ENCODE measurements at regions not wholly inside any gene's neighbourhood (a gene's known extent, or its start where the extent isn't known, plus 50 kb on each side); places are given as distances from the start of the nearest gene placed in this dataset.

DNA sequence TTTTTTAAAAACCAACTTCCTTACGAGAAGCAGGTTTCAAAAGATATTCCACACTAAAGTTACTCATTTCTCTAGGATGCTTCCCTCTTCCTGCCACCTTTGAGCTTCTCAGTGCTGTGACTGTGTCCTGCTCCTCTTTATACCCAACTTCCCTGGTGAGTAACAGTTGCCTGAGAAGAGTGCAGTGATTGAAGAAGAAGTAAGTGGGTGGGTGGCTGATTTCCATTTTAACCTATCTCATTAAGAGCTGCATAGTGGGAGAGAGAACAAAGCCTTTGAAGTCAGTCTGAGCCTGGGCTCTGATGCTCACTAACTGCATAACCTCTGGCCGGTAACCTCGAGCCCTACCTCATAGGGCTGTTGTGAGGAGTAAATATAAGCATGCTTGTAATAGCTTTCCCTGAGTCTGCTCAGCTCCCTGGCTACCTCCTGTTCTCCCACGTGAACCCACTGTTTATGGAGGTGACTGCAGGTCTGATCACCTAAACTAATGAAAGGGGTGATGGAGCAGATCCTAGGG is 977.3 kb downstream of the UQCRFS1 start:
- DNase-seq (ENCODE audit: insufficient read length, low spot score): no peak

DNA sequence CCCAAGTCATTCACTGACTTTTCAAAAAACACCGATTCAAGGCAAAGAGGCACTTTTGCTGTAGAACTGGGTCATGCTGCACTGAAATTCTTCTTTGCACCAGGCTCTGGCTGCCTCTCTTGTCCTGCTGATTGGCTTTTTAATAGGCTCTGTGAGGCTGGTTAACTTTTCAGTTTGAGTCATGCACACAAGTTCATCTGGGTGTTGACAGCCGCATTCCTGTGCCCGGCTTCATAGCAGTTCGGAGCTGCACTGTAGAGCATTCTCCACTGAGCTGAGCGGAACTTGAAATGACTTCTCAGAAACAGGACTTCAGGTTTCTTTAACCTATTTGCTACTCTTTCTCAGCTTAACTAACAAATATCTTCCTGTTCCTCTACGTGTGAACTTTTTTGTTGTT is 978.3 kb downstream of the UQCRFS1 start:
- FAIRE-seq: no peak
- no peak for DNase-seq (ENCODE audit: insufficient read length, low spot score)

More for the DNA sequence above, 977.3 kb downstream of the UQCRFS1 start:
- no peak for FAIRE-seq

DNA sequence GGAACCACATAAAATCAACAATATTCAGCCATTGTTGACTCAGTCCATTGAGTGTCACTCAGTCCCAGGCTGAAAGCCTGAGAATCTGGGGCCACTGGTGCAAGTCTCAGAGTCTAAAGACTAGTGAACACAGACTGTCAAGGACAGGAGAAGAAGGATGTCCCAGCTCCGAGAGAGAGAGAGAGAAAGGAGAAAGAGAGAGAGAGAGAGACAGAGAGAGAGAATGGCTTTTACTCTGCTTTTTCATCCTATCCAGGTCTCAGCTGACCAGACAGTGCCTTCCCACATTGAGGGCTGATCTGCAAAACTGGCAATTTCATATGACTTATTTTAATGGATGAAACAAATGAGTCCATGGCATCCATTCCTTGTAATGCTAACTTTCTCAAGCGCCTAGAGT is 984.1 kb downstream of the UQCRFS1 start:
- DNase-seq (ENCODE audit: insufficient read length, low spot score) (no peak), FAIRE-seq (no peak)

- FAIRE-seq: no peak
- no peak for DNase-seq (ENCODE audit: insufficient read length, low spot score)
Measured at GRCh38 chr19:28224441-28224840, 988.5 kb downstream of the UQCRFS1 start.

- no peak for DNase-seq (ENCODE audit: insufficient read length, low spot score)
- FAIRE-seq: no peak
Measured at GRCh38 chr19:28221736-28222135, 991.2 kb downstream of the UQCRFS1 start.

DNA sequence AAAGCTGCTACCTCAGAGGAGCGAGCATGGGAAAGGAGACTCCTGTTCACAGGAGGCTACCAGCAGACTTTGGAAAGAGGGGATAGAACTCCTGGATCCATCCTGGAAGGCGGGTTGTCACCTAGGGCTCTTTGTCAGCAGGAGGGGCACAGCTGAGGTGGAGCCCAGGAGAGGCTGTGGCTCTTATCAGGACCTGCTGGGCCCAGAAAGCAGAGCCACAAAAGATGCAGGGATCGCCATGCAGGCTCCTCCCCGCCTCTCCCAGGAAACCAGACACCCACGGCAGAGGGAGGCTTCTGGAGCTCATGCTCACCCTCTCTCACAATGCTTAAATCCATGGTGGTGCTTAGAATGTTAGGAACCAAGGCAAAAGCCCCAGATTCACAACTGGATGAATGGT is 994.2 kb downstream of the UQCRFS1 start:
- FAIRE-seq: no peak
- no peak for DNase-seq (ENCODE audit: insufficient read length, low spot score)

- DNase-seq (ENCODE audit: insufficient read length, low spot score): no peak
- FAIRE-seq: no peak
Measured at GRCh38 chr19:28217022-28217421, 995.9 kb downstream of the UQCRFS1 start.

- DNase-seq (ENCODE audit: insufficient read length, low spot score) (no peak), FAIRE-seq (no peak)
Measured at GRCh38 chr19:28213470-28214082, 999.4 kb downstream of the UQCRFS1 start.

DNA sequence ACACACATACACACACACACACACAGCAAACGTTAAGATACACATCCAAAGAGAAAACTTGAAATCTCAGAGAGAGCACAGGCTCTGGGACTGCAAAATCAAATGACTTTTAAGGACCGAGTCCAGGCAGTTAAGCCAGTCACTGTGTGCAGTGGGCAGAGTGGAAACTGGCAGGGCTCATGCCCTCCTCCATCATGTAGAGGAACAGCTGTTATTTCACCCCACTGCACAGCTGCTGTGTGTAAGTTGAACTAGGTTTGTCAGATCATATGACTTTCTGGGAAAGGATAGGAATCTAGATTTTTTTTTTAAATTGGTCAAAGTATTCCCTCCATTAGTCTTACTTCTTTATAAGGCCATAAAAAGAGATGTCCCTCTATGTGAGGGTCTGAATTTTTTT is 1002.1 kb downstream of the UQCRFS1 start:
- no peak for FAIRE-seq
- no peak for DNase-seq (ENCODE audit: insufficient read length, low spot score)

- FAIRE-seq: no peak
Measured at GRCh38 chr19:28208745-28209144, 1004.2 kb downstream of the UQCRFS1 start.

DNA sequence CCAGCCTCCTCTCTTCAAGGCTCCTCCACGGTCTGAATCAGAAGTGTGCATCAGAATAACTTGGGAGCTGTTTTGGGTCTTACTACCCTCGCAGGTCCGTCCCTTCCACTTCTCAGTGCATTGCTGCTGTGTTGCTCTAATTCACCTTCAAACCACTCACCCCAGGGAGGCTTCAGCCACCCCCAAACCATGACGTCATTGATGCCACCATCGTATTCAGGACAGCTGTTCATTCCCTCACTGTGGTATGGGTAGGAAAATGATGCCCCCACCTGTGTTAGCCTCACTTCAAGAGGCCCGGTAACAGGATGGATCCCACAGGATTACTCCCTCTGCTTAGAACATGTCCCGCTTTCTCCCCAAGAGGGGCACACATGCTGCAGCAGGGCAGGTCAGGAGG is 1005.7 kb downstream of the UQCRFS1 start:
- DNase-seq (ENCODE audit: insufficient read length, low spot score) (no peak), FAIRE-seq (no peak)

More at GRCh38 chr19:28208745-28209144, 1004.2 kb downstream of the UQCRFS1 start:
- DNase-seq (ENCODE audit: insufficient read length, low spot score): no peak

GRCh38 chr19:28201462-28201943 is 1011.4 kb downstream of the UQCRFS1 start:
- FAIRE-seq (no peak), DNase-seq (ENCODE audit: insufficient read length, low spot score) (no peak)

- no peak for DNase-seq (ENCODE audit: insufficient read length, low spot score)
- FAIRE-seq: no peak
Measured at GRCh38 chr19:28199323-28199722, 1013.6 kb downstream of the UQCRFS1 start.

- FAIRE-seq (no peak), DNase-seq (ENCODE audit: insufficient read length, low spot score) (no peak)
Measured at GRCh38 chr19:28196961-28197360, 1016.0 kb downstream of the UQCRFS1 start.

DNA sequence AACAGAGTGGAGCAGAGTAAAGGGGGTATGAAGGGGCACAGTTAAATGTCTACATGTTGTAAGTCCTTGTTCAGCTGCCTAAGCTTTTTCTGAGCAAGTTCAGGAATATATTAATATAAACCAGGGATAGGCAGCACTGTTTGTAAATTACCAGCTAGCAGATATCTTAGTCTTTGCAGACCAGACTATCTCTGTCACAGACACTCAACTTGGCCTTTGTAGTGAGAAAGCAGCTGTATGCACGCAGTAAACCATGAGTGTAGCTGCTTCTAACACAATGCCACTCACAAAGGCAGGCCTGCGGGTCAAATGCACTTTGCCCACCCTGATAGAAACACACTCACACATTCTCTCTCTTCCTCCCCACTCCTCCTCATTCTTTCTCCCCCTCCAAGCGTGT is 1016.9 kb downstream of the UQCRFS1 start:
- no peak for DNase-seq (ENCODE audit: insufficient read length, low spot score)
- no peak for FAIRE-seq

DNA sequence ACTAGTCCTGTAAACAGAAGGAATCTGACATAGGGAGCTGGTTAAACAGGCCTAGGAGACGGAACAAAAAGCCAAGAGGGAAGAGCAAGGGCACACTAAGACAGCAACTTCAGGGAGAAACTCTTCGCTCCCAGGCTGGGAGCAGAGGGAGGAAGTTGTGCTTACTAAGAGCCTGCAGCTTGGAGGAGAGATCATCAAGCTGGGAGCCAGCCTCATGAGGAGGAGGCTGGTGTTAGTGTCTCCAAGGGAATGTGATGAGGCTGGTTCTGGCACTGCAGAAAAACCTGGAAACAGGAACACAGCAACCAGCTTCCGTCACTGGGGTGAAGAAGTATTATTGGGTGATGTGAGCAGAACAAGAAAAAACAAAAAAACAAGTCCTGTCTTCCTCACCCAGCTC is 1027.3 kb downstream of the UQCRFS1 start:
- FAIRE-seq (no peak), DNase-seq (ENCODE audit: insufficient read length, low spot score) (no peak)

DNA sequence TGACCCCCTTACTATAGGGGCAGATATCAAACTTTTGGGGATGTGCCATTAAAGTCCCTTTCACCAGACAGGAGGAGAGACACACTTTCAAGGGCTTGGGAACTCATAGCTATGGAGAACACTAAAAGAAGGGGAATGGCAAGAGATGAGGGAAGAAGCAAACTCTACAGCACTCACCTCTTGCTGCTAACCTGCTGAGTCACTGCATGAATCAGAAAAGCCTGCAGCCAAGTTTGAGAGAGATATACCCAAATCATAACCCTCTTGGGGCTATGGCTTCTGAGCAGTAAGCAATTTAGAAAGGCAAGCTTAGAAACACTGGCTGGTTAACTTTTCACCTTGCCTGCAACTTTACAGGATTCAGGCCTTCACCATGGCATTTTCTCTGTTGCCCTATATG is 1028.0 kb downstream of the UQCRFS1 start:
- no peak for FAIRE-seq
- DNase-seq (ENCODE audit: insufficient read length, low spot score): no peak

- DNase-seq (ENCODE audit: insufficient read length, low spot score) (no peak), FAIRE-seq (no peak)
Measured at GRCh38 chr19:28176193-28176592, 1036.8 kb downstream of the UQCRFS1 start.

- no peak for FAIRE-seq
- DNase-seq (ENCODE audit: insufficient read length, low spot score): no peak
Measured at GRCh38 chr19:28171983-28172382, 1041.0 kb downstream of the UQCRFS1 start.

DNA sequence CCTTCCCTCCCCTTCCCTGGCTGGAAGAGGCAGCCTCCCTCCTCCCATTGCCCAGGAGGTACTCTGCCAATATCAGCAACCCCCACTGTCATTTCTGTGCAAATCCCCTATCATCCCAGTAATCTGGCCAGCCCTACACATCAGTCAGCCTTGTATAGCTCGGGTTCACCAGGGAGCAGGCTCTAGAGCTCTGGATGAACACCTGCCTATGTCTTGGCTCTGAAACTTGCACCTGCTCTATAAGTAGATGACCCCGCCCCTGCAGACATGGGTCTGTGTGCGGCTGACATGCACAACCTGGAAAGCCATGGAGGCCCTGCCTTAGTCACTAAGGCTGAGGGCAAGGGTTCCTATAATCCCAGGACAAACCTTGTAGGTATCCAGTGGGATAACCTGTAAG is 1042.9 kb downstream of the UQCRFS1 start:
- FAIRE-seq (no peak), DNase-seq (ENCODE audit: insufficient read length, low spot score) (no peak)

DNA sequence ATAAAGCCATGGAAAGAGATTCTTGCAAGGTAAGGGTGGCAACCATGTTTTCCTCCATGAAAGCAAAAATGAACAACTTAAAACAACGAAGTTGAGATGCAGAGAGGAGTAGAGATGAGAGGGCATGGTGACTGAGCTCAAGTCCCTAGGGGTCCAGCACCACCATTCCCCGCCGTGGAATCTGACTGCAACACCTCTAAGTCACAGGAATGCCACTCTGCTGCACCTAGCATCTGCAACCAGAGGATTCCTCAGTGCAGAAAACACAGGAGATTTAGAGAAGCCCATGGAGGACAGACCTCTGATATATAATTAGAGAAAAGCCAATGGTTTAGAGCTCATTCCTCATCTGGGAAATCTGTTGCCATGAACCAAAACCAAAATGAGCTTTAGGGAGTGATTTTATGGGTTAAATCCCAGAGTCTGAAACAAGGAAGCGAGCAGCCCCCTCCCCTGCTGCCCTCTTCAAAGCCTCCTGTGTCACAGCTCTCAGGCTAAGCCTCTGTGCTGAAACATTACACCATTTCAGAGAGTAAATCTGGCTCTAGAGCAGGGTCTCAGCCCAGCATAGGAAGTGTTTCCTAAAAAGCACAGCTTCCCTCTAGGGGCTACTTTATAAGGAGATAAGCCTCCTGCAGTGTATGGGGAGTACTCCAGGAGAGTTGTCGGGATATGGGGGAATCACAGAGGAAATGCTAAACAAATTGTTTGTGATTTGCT is 1043.6 kb downstream of the UQCRFS1 start:
- FAIRE-seq (no peak), DNase-seq (ENCODE audit: insufficient read length, low spot score) (no peak)

DNA sequence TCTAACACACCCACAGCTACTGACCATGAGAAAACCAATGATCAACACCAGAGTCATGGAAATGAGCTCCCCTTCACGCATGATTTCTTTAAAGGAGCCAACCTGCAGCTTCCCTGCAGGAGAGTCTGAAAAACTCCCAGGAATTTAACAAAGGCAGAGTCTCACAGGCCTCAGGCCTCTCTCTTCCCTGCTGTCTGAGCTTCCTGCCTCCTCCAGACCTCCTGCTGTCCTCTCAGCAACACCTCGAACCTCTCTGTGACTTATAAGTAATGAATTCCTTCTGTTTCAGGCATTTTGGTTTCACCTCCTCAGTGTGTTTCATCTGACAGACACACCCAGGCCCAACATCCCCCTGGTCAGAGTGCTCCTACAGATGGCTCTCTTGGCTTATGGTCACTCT is 1044.4 kb downstream of the UQCRFS1 start:
- DNase-seq (ENCODE audit: insufficient read length, low spot score) (no peak), FAIRE-seq (no peak)

All from HTR-8/SVneo (cell line).